ENCODE measurements at regions not wholly inside any gene's neighbourhood (a gene's known extent, or its start where the extent isn't known, plus 50 kb on each side); places are given as distances from the start of the nearest gene placed in this dataset.

DNA sequence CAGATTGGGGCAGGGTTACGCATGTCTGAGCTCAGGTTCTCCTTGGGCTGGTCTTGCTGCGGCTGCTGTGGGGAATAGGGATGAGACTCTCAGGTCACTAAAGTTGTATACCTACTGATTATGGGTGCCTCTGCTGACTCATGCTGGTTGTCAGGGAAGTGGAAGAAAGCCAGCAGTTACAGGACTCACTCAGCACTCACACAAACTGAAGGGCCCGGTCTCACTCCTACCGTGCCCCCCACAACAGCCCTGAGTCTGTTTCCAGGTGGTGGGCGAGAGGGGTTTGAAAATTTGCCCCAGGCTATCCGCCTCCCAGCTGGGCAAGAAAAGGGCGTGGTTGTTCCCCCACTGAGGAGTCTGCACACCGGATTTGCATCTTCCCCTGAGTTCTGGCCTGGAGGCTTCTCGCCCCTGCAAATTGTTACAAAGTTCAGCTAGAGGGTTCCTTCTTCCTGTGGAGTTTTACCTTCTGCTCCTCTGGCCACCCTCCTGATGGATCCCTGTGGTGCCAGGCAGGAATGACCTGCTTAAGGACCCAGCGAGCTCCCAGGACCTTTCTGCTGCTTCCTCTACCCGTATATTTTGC is 659.2 kb downstream of the HDGFL1 start:
- DNase-seq (ENCODE audit: low spot score): no peak

DNA sequence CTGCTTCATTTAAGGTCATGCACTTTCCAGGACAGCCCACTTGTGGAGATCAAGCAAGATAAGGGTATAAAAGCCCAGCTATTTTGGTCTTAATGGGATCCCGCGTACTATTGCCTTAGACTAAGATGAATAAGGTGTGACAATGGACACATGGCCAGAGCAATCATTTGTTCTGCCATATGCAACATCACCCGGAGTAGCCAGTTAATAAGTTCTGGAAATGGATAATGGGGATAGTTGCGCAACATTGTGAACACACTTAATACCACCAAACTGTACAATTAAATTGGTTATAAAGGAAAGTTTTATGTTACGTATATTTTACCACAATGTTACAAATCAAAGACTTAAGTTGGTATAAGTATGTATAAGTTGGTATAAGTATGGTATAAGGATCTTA is 674.5 kb downstream of the HDGFL1 start:
- DNase-seq (ENCODE audit: low spot score): no peak

DNA sequence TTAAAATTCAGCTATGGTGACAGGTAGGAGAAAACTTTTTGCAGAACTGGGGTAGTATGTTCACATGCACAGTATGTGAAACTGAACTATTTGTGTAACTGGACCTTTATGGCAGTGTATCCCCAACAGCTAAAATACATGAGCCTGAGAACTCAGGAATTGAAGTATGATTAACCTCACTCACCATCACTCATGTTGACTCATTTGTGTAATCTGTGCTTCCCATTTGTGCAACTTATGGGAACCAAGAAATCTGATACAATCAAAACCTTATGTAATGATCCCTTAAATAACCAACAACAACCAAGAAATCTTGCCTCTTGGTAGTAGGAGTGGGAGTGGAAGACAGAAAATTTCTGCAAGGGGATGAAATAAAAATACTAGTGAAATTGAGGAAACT is 674.9 kb downstream of the HDGFL1 start:
- no peak for DNase-seq (ENCODE audit: low spot score)

DNA sequence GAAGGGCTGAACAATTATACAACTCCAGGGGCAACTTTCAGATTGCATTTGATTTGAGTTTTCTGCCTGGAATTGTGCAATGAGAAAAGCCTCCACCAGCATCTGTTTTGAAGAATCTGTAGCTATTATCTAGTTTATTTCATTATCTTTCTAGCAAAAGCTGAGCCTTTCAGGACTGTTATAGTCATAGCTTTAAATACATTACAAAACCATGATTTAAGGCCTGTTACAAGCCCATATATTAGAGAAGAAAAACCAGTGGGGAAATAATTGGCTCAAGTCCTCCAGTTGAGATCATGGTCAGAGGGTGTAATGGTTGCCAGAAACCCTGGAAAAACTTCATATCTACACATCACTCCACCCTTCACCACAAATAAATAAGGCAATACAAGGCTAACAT is 676.2 kb downstream of the HDGFL1 start:
- DNase-seq (ENCODE audit: low spot score): no peak

DNA sequence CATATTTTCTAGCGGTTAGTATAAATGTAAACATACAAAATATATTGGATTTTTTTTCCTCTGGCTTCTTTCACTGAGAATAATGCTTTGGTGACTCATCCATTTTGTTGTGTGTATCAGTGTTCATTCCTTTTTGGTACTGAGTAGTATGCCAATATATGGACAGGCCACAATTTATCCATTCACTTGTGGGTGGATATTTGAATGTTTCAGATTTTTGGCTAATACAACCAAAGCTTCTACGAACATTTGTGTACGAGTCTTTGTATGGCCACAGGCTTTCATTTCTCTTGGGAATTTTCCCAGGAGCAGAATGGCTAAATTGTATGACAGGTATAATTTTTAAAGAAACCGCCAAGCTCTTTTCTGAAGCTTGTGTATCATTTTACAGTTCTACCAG is 677.5 kb downstream of the HDGFL1 start:
- no peak for DNase-seq (ENCODE audit: low spot score)

DNA sequence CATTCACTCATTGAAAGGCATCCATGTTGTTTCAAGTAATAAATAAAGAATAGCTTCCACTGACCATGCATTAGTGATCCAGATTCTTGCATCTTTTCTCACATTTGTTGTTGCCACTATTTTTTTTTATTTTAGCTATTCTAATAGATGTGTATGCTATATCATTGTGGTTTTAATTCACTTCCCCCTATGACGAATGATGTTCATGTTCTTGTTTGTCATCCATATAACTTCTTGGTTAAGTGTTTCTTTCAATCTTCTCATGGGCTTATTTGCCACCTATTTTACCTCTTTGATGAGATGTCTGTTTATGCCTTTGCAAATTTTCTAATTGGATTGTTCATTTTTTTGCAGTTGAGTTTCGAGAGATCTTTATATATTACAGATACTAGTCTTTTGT is 681.2 kb downstream of the HDGFL1 start:
- DNase-seq (ENCODE audit: low spot score): no peak

DNA sequence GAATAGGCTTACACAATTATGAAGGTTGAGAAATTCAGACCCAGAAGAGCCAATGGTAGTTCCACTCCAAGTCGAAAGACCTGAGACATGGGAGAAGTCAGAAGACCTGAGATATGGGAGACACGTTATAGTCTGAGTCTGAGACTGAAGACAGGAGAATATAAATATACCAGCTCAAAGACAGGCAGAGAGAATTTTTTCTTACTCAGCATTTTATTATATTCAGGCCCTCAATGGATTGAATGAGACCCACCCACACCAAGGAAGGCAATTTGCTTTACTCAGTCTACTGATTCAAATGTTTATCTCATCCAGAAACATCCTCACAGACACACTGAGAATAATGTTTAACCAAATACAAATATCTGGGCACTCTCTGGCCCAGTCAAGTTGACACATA is 693.5 kb downstream of the HDGFL1 start:
- DNase-seq (ENCODE audit: low spot score): no peak

DNA sequence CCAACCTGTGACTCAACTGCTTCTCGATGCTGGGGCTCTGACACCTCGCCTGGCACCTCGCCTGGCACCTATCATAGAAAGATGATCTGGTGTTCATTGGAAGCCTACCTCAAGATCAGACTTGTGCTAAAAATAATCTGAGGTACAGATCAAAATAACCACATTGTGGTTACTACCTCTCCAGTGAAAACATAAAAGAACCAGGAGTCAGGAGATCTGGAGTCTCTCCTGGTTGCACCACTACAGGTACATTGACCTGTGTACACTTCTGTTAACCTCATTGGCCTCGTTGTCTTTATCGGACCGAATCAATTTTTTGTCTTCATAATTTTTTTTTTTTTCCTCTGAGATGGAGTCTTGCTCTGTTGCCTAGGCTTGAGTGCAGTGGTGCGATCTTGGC is 695.9 kb downstream of the HDGFL1 start:
- DNase-seq (ENCODE audit: low spot score): no peak

DNA sequence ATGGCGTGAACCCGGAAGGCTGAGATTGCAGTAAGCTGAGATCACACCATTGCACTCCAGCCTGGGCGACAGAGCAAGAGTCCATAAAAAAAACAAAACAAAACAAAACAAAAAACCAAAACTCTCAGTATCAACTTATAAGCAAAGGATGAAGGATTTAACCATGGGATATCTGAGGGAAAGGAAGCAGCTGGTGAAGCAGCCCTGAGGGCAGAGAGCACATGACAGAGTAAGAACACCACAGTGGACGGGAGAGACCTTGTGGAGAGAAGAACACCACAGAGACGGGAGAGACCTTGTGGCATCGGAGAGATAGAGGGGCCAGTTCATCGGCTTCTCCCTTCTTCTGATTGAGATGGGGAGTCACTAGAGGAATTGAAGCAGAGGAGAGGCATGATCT is 697.2 kb downstream of the HDGFL1 start:
- no peak for DNase-seq (ENCODE audit: low spot score)

DNA sequence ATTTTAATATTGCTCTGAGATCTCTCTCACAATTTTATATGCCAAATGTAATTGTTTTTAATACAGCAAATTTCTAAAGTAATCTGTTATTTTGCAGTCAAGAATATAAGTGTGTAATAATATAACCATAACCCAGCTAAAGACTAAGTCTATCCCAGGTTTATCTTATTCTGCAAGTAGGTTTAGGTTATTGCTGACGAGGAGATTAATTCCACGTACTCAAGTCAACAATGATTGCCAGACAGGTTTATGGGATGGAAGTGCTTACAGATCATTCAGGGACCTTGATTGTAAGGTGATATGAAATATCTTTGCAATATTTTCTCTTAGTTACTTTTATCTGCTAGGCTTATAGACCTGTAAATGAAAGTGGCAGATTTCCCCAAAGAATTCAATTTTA is 698.3 kb downstream of the HDGFL1 start:
- no peak for DNase-seq (ENCODE audit: low spot score)

DNA sequence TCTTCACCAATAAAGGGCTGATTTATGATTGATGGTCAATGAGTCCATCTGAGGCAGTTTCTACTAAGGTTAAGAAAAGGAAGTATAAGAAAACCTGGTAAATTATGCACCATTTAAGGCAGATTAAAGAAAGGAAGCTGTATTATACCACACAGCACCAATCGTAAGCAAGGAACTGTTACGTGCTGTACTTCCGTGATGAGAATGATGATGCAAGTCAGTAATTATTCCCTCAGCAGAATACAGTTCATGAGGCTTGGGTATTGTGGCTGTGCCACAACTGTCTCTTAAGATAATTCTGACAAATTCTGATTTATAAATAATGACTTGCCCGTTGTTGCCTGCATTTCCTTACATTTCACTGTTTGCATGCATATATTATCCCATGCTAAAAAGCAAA is 699.0 kb downstream of the HDGFL1 start:
- no peak for DNase-seq (ENCODE audit: low spot score)

DNA sequence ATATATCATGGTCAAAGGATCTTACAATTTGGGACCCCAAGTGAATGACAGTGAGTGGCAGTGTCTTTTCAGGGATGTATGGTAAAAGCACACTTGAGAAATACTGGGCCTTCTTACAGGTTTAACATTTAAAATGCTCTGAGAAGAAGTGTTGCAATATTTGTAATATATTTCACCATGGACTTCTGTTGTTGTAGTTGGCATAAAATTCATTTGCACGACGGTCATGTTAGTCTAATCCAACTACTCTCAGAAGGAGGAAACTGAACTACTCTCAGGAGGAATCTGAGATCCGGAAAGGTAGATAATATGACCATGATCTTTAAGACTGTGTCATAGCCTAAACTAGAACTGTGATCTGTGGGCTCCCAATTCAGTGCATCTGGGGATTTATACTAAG is 700.1 kb downstream of the HDGFL1 start:
- no peak for DNase-seq (ENCODE audit: low spot score)

DNA sequence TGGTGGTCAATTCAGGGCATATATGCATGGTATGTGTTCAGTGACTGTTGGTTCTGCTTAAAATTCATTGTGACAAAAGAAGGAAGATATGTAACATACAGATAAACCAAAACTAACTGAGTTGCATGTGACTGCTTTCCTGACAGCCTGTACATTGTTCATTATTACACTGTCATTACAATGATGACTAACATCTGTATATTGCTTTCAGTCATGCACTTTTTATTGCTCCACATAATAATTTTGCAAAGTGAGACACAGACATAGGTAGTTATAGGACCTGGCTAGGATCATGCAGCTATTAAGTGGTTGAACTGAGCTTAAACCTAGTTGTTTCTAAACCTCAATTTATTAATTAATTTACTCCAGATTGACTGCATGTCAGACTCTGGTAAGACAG is 703.2 kb downstream of the HDGFL1 start:
- no peak for DNase-seq (ENCODE audit: low spot score)

DNA sequence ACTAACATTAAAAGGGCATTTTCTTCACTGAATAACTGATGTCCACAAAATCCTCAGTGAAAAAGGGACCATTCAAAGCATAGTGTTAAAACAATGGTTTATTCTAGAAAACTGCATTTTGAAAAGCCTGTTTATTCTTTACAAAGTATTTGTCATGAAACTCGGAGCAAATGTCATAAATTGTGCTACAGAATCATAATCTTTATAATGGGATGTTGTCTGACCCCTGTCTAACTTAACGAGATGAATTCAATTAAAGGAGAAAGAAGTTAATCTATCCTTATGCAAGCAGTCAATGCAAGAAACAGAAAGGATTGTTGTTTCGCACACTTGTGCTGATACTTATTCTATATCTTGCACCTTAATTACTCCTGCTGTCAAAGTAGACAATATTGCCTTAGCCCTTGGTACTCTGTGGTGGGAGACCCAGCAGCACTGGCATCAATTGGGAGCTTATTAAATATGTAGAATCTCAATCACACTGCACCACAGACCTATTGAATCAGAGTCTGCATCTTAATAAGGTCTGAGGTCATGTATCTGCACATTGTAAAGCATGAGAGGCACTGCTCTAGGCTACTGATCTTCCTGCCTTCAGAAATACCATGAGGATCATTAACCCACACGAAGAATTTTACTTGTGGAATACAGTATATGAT is 708.3 kb downstream of the HDGFL1 start:
- no peak for DNase-seq (ENCODE audit: low spot score)

DNA sequence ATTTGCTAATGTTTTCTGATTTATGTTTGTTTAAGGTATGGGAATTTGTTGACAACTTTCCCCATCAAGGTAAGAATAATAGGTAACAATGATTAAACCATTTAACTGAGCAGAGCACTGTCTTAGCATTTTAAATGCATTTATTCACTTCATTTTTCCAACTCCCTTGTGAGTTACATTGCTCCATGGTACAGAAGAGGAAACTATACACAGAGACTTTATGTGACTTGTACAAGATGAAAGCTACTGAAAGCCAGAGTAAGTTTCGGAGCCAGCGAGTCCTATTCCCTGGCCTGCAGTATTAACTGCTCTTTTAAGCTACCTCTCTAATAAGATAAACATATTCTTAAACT is 708.8 kb downstream of the HDGFL1 start:
- no peak for DNase-seq (ENCODE audit: low spot score)

DNA sequence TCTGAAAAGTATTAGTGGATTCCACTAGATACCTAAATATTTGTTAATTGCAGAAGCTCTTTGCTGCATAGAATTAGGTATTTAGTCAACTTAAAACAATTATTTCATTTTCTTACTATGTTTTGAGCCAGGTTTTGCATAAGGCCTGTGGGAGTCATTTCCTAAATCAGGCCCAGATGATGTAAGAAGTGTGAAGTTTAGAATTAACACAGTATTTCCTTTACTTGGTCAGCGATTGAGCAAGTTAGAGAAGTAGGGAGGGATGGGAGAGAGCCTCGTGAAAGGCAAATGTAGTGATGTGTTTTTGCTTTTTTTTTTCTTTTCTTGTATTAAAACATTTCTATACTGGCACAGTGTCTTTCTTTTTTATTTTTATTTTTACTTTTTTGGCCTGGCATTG is 711.1 kb downstream of the HDGFL1 start:
- DNase-seq (ENCODE audit: low spot score): no peak

DNA sequence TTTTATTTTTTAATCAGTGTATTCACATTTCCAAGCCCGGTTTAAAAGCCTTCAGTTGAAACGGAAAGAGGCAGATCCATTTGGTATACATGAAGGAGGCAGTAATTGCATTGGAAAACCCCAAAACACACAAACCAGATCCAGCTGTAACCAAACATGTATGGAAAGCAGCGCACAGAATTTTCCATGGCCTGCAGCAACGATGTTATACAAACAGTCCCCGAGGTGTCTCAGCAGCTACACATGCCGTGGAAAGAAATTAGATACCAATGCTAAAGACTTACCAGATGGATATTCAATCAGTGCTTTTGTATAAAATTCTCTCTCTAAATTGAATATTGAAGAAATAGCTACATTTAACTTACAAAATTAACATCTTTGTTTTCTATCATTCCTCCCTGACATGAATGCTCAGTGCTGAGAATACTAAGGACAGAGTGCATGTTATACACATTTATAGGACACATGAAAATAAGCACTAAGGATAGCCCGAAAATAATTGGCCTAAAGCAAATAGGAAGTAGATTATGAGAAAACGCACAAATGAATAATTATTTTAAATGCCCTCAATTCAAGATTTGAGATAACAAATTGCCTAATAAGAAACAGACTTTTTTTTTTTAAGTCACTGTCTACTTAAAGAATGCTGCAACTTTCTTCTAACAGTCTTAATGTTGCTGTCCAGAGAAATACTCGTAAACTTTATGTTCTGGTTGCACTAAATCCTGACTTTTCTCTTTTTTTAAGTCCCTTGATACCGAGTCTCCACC is 713.1 kb downstream of the HDGFL1 start:
- no peak for DNase-seq (ENCODE audit: low spot score)

DNA sequence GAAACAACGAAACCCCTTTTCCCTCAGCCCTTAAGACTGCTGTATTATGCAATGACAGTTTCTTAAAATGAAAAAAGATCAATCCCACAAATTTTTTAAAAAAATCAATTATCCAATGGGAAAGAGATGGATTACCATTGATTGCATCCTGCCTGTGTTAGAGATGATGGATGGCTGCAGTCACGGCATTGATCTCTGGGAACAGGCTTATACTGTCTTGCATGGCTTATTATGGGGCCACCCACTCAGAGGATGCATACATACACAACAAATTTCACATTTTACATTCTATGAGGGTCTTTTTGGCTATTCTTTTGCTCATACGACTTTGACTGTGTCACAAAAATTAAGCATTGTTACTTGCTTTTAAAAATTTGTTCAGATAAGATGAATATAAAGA is 724.3 kb downstream of the HDGFL1 start:
- DNase-seq (ENCODE audit: low spot score): no peak

DNA sequence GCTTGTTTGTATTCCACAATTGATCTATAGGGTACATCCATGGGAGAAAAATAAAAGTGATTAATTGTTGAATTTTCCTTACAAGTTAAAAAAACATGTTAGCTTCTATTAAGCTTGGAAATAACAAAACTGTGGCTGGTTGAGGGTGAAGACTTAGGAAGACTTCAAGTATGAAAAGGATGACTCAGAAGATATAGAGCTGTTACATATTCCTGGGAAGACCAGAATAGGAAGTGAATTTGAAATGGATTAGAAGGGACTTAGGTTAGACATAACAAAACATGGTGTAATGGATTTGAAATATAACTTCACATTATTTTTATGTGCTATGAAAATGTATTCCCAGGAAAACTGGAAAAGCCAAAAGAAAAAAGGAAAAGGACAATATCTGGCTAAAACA is 732.2 kb downstream of the HDGFL1 start:
- no peak for DNase-seq (ENCODE audit: low spot score)

DNA sequence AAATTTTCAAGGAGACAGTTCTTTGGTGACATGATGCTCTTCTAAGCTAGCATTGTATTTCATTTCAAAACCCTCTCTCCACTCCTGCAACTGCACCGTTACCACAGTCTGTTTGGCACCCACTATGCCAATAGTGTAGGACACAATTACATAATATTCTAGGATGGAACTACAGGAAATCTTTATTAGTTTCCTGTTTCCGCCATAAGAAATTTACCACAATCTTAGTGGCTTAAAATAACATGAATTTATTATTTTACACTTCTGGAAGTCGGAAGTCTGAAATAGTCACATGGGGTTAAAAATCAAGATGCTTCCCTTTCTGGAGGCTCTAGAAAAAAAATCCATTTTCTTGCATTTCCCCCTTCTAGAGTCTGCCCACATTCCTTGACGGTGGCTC is 733.1 kb downstream of the HDGFL1 start:
- DNase-seq (ENCODE audit: low spot score): no peak

DNA sequence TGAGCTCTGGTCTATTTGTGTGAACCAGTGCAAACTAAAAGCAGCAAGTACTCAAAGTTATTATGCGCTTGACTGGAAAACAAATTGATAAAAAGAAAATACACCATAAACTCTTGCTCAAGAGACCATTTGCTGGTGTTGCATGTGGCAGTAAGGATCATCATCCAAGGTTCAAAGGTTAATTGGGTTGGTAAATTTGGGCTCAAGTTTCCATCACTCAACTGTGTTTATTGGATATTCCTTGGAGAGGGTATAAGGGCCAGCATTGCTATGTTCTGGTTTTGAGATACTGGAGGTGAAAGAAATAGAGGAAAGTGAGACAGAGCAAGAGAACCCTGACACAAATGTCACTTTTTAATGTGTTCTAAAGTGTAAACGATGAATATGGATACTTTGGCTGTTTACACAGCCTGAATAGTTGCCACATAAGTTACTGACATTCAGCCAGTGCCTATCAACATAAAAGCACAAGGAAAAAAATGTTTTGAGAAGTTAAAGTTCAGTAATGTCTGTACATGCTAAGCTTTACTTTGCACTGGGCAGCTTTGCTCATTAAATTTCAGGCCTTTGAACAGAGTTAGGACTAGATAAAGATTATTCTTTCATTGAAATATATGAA is 736.1 kb downstream of the HDGFL1 start:
- DNase-seq (ENCODE audit: low spot score): no peak

DNA sequence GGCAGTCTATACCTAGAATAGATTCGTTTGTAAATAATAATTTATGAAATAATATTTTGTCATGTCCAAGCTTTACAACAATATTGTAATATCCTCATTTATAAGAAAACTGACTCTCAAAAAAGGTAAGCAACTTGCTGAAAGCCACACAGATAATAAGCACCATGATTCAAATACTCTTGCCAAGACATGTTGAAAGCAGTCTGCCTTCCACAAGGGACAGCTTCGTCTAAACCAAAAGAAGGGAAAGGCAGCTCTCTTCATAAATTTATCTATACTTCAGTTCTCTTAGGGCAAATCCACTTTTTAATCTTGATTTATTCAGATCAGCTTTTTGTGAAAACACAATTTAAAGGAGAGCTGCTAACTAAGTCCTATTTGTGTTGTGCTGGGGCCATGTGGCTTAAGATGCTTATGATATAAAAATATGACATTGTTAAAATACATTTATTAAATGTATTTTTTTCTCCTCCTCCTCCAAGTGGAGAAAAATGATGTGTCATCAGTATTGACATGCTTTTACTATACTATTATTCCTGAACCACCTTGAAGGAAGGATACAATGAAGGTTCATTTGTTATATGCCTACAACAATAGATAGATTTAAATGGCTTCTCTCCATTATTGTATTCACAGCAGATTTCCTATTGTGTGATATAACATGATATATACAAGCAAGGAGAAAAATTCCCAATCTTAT is 737.0 kb downstream of the HDGFL1 start:
- DNase-seq (ENCODE audit: low spot score): no peak

DNA sequence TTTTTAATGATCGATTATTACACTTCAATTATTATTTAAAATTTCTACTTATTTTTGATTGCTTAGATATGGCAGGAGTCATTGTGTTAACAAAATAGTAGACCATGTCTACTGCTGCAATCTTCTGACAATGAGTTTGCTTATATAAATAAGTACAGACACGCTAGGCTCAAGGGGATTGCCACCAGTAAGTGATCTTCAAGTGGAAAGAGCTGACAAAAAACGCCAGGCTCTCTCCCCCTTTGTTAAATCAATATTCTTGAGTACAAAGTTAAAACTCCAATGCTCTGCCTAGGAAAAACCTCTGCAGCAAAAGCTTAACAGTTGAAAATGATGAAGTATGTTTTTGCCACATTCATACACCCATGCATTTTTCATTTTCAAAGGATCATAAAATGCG is 738.1 kb downstream of the HDGFL1 start:
- no peak for DNase-seq (ENCODE audit: low spot score)

All from ureter (tissue), 1 donor.